HG02798 (cell line): ENCODE measurements at regions not wholly inside any gene's neighbourhood (a gene's known extent, or its start where the extent isn't known, plus 50 kb on each side); places are given as distances from the start of the nearest gene placed in this dataset.

Experiments
- ATAC-seq: cut with Tn5 transposase; IDR thresholded peaks from one replicate; pipeline ENCODE4 v1.9.1; 2021; ENCODE audit warnings: mild to moderate bottlenecking; ENCODE audit not compliant: unreplicated experiment, poor library complexity

DNA sequence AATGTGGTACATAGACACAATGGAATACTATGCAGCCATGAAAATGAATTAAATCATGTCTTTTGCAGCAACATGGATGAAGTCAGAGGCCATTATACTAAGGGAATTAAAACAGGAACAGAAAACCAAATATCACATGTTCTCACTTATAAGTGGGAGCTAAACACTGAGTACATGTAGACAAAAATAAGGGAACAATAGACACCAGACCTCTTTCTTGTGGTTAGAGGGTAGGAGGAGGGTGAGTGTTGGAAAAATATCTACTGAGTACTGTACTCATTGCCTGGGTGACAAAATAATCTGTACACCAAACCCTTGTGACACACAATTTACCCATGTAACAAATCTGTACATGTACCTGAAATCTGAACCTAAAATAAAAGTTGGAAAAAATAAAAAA, 59.1 kb upstream of the ANO5 start:
- no peak for ATAC-seq

DNA sequence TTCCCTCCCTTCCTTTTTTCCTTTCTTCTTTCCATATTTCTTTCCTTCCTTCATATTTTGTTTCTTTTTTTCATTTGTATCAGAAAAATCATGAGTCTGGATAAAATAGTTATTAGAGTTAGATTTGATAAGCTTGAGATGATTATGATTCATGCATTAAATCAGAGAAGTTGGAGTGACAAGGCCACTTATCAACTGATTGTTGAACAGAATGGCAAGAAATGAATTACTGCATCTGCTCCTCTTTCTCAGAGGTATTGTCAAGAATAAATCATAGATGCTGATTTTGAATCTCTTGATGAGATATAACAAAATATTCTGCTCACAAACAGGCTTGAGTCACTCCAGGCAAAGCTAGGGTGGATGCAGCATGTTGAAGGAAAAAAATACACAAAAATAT, 54.6 kb upstream of the ANO5 start:
- no peak for ATAC-seq
